NCI-H82 treated with DMSO at 0.1 percent for 48 hours (cell line): ENCODE measurements at regions not wholly inside any gene's neighbourhood (a gene's known extent, or its start where the extent isn't known, plus 50 kb on each side); places are given as distances from the start of the nearest gene placed in this dataset.

Source experiments
- DNase-seq: peaks from one replicate; lab custom pipeline; 2025; ENCODE audit not compliant: unreplicated experiment; lab: John Stamatoyannopoulos, UW

GRCh38 chr13:60797112-60797511, 400.1 kb downstream of the TDRD3 start:
- no peak for DNase-seq

DNA sequence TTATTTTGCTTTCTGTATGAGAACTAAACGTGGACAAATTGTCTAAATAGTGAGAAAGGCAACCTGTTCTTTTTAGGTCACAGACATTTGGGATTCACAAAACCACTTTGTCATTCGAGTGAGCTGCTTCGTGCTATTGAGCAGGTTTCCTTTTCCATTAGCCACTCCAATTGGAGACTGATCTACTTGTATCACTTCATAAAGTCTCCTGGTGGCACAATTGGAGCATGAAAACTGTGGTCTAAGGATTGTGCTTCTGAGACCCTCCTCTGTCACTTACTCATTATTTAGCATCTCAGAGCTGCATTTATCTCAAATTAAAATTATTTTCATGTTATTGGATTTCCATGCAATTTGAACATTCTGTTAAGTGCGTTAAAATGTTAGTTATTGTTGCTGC, 397.7 kb downstream of the TDRD3 start:
- no peak for DNase-seq

GRCh38 chr13:60790620-60791019, 393.6 kb downstream of the TDRD3 start:
- DNase-seq, result no peak

- no peak for DNase-seq
These were observed 391.3 kb downstream of the TDRD3 start for GRCh38 chr13:60788156-60788829.

DNA sequence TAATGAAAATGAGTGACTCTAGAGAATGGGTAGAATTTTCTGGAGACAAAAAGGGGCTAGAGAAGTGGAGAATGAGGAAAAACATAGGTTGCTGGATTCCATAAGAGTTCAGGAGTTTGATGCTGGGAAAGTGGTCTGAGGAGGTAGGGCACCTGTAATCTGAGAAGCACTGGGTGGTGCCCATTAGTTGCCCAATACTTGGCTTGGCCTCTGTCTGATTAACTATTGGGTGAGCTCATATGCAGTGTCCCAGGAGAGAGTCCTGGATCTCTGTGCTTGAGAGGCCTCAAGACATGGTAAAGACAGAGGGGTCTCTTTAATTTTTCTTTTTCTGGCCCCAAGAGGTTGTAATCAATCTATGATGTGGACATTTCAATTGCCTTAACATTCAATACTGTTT, 390.1 kb downstream of the TDRD3 start:
- no peak for DNase-seq

GRCh38 chr13:60772726-60773125, 375.7 kb downstream of the TDRD3 start:
- DNase-seq, result no peak

DNA sequence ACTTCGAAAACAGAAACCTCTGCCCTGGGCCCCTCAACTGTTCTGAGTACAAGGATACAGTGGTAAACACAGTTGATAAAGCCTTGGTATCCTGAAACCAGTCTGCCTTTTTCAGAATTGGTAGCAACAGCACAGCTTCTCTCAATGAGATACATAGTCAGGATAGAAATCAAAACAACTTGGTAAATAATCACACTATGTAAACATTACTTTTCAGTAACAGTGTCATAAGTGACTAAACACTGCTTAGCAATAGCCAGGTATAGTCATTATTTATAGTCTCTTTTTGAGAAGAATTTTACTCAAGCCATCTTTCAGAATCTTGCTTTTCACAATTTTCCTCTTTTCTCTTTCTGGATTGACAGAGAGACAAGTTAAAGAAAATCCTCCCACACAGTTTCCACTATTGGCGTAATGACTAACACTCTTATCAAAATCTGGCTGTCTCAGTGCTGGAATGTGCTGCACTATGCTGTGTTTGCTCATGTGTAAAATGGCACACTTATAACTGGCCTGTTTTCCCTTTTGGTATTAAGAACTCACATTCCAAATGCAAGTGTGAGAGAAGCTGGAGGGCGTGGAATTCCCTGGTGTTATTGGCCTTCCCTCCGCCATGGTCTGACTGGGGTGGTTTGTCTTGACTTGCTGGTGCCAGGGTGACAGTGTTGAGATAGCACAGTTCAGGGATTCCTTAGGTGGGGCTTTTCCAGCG, 368.8 kb downstream of the TDRD3 start:
- no peak for DNase-seq

DNA sequence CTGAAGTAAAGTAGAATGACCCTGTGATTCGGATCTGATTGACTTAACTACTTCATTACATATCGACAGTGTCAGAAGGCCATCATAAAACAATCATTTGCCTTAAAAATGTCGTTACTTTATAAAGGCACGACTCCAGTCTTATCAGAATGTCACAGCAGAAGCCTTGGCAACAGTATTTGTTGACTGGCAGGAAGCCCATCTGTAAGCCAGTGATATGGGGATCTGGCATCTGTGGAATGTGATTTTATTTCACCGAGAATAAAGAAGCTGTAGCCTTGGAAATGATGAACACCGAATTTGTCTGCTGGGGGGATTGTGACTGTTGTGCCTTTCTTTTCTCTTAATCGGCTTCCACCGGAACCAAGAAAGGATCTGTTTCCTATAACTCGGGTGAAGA, 362.5 kb downstream of the TDRD3 start:
- DNase-seq, result no peak

GRCh38 chr13:60758637-60759036, 361.6 kb downstream of the TDRD3 start:
- no peak for DNase-seq

GRCh38 chr13:60757501-60758215, 360.6 kb downstream of the TDRD3 start:
- DNase-seq, result no peak

DNA sequence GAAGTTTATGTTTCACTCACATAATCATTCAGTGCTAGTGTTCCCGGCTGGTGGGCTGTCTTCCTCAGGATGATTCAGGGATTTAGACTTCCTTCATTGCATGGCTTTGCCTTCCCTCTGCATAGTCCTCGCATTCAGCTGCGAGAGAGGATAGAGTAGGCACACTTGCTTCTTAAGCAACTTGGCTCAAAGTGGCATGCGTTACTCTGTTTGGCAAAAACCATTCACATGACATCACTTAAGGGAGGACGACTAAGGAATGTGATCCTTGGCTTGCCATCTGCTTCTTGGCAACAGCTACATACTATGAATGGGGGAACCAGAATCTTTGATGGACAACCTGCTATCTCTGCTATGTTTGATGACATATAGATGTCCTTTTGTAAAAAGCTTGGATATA, 359.3 kb downstream of the TDRD3 start:
- no peak for DNase-seq

GRCh38 chr13:60755380-60756163, 358.6 kb downstream of the TDRD3 start:
- DNase-seq, result no peak

GRCh38 chr13:60754211-60755090, 357.4 kb downstream of the TDRD3 start:
- DNase-seq, result peak; percentile 54

GRCh38 chr13:60753641-60754040, 356.6 kb downstream of the TDRD3 start:
- DNase-seq, result no peak

- DNase-seq, result no peak
These were observed 348.3 kb downstream of the TDRD3 start for GRCh38 chr13:60745343-60745742.

DNA sequence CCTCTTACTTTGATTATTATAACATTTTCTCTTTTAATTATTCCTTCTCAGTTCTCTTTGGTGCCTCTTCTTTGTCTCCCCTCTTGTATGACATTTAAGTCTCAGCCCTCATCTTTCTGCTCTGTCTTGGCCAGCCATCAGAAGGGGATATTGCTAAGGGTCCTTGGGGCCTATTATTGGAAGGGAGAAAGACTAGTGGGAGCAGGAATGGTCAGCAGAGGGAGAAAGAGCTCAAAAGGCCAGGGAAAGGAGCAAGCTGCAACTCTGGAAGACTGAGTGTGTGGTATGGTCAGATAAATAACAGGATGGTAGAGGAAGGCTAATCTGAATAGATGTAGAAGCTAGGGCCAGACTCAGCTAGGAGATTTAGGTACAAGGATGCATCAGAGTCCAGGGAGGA, 336.9 kb downstream of the TDRD3 start:
- no peak for DNase-seq

DNA sequence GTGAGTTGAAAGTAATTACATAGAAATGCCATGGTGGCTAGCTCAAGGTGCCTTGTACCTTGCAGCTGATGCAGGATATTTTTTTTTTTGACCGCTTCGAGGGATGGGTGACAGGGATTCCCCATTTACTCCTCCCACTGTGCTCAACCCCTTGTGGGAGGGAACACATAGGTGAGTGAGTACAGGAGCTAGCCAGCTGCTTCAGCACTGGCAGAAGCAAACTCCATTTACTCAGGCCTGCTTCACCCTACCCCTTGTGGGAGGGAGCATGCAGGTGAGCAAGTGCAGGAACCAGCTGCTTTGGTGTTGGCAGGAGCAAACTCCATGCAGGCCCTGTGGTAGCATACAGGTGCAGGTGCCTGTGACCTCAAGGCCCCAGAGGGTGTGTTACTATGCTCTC, 330.1 kb downstream of the TDRD3 start:
- no peak for DNase-seq

GRCh38 chr13:60721063-60721462, 324.0 kb downstream of the TDRD3 start:
- DNase-seq, result no peak

DNA sequence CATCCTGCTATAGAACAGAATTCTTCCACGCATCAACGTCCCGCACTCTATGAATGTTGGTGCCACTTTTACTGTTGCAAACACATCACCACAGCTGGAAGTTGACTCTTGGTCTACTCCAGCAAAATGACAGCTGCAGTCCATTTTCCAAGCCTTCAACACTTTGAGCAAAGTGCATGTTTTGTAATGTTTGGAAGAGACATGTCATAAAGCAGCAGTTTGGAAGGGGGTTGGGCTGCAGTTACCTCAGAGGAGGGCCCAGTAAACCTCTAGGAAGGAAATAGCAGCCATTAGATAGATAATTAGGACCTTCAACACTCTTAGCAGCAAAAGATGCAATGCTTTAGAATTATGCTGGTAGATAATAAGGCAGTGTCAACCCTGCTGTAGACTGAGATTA, 323.6 kb downstream of the TDRD3 start:
- no peak for DNase-seq

- DNase-seq, result no peak
These were observed 319.3 kb downstream of the TDRD3 start for GRCh38 chr13:60716313-60716712.
